CD4-positive, alpha-beta T cell treated with Interleukin-15 for 1 hour (primary cell): ENCODE measurements at regions not wholly inside any gene's neighbourhood (a gene's known extent, or its start where the extent isn't known, plus 50 kb on each side); places are given as distances from the start of the nearest gene placed in this dataset.

Experiments
- DNase-seq: peaks from one replicate; pipeline ENCODE4 v3.0.0-alpha.2; 2020

DNA sequence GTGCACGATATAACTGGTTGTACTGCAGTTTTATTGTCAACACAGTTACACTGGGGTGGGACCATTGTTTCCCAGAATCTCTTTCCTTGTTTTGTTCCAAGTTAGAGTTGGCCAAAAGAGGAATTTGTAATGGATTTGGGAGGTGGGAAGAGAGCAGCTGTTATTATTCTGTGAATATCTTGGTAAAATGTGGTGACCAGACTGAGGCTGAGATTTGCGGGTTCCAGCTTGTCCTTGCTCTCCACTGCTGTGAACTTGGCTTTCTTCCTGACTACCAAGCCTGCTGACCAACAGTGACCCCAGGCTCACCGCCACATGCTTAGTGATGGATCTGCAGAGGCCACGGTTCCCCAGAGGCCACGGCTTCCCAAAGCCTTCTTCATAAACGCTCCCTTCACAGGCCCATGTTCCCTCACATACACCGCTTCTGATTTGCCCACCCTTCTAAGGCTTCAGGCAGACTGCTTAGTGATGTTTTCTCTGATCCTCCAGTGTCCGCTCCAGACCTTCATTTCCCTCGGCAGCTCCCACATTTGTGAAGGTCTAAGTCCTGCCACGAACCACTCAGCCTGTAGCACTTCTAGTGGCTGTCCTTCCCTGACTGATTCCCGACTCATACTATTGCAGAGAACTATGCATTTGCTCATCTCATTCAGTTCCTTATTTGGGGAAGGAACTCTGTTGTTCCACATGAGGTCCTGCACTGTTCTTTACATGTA is 525.5 kb upstream of the RGMA start:
- no peak for DNase-seq

DNA sequence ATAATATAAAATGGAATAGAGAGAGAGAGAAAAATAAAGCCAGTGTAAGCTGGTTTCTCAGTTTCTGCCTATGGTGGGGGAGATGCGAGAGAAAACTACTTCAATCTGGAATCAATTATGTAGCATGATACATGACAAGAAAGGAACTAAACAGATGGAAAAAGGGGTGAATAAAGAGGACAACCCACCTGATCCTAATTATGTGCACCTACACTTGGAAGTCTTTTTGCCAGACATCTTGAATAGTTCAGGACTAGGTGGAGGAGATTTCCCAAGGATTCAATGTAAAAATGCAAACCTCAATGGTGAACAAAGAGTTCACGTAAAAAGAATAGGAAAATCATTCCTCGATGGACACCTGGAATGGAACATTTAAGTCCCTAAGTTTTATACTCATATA is 524.4 kb upstream of the RGMA start:
- DNase-seq = no peak

DNA sequence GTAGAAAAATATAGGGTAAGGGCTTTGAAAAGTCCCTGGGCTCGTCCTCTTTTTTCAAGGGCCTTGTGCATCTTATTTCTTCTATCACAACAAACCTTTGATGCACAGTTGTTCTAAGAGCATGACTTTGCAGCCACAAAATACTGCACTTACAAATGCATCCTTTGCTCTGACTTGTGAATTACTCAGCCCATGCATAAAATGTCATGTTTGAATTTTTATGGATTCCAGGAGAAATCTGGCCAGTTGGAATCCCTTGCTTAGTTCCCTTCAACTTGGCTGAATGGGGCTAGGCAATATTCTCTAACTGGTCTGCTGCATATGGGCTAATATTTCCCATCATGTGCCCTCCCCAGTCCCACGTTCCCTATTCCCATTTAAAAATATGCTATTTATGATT is 523.9 kb upstream of the RGMA start:
- DNase-seq = no peak

DNA sequence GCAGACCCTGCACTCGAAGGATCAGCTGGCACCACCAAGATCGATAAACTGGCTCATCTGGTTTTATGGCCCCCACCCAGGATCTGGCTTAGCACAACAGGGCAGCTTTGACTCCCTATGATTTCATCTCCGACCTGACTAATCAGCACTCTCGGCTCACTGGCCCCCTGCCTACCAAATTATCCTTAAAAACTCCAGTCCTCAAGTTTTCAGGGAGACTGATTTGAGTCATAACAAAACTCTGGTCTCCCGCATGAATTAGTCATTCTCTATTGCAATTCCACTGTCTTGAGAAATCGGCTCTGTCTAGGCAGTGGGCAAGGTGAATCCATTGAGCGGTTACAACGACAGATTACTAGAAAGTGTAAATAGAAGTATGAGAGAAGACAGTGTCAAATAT is 521.9 kb upstream of the RGMA start:
- no peak for DNase-seq

DNA sequence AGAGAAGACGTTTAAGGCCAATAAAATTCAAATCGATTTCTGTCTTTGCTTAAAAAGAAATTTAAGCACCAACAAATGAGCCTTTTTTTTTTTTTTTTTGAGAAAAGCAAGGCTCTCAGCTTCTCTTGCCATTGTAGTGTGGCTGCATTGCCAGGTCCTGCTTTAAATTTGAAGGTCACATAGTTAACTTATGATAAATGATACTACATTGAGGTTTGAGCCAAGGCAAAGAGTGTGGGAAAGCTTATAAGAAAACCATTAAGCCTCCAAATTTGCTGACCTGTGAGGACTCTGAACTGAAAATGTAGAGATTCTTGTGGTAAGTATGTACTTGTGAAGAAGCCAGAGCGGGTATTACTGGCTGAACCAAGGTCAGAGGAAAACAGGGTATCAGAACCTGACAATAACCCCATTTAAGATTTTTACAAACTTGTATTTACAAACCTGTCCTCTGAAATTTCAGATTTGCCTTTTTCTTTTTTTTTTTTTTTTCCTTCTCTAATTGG is 519.7 kb upstream of the RGMA start:
- DNase-seq = no peak

DNA sequence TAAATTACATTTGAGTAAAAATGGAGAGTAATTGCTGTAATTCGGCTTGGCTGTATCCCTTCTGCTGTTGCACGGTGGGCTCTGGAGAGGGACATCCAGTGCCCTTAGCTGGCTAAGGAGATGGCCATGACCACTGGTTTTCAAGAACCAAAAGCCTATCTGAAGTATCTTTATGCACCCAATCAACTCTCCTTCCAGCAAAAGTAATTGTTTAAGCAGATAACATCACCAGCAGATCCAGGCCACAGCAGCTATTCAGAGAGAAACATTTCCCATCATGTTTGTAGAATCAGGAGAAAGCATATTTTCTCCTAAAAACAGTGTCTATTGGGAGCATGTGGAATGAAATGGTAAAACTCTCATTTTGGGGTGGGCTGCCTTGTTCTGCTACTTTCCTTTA is 514.5 kb upstream of the RGMA start:
- DNase-seq = no peak

DNA sequence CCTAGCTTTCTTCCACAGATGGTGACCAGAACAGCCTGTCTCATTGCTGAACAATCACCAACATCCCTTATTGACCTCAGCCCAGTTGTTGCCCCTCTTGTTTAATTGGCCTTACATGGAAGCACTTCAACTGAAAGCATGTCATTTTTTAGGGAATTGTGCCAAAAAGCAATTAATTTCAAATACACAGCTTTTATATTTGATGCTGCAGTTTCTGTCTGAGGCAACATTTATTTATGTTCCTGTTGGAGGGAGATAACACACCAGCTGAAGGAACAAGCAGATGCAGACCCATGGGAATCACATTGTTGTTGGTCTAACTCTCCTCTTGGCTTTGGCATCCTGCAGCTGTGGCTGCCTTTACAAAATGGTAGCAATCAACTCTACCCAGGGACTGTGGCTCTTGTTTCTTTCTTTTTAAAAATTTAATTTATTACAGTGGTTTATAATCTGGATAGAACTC is 498.1 kb upstream of the RGMA start:
- DNase-seq = no peak

DNA sequence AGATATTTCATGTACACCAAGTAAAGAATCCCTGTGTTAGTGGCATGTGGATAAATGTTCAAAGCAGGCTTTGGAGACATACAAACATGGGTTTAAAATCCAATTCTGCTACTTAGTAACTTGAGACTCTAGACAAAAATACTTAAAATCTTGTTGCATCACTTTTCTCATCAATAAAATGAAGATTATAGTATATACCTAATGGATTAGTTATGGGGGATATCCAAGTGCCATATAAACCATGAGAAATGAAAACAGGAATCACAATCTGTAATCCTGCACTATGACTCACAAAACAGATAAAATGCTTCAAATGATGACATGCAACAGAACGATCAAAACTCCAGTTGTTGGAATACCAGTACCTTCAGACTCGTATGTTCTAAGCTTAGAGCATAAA is 496.0 kb upstream of the RGMA start:
- DNase-seq = no peak

DNA sequence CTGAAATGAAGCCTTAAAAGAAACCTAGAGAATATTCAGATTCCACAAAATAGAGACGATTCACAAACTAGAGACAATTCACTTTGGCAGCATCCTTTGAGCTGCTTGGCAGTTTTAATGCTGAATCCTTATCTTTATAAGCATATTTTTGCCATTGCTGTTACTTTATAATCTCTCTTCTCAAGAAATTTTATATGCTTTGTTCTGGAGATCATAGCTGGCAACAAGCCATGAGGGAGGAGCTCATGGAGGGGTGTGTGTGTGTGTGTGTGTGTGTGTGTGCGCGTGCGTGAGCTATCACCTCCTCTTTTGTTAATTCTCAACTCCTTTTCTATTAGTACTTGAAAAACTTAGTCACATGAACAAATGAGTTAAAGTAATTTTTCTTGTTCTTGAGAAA is 495.0 kb upstream of the RGMA start:
- DNase-seq = no peak

DNA sequence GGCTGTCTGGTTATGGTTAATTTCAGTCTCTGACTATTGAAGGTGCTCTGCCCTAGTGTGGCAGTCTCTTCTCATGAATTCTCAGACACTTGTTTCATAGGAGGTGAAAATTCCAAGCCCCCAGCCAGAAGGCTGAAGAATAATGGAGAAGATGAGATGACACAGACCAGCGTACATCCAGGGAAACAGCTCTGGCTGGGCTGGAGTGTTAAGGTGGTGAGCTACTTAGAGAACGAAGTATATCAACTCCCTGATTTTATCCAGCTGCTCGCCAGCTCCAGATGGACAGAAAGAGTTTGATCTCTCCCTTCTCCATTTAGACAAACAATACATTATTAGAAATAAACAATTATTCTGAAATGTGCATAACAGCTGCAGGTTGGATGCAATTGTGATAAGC is 494.5 kb upstream of the RGMA start:
- DNase-seq = no peak

DNA sequence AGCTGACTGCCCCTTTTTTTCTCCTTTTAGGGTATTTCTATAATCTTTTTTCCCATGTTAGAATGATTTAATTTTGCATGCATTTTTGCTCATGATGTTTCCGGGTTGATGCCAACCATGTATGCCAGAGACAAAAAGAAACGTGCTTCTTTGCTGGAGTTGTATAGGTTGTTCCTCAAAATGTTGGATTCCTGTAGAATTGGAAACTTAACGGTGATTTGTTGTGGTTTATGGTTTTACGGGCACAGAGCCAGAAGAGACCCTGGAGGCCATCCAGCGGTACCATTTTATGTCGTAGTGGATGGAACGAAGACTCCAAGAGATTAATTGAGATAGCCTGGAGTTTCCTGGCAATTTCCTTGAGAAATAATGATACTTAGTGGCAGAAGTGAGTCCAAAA is 481.5 kb upstream of the RGMA start:
- no peak for DNase-seq

DNA sequence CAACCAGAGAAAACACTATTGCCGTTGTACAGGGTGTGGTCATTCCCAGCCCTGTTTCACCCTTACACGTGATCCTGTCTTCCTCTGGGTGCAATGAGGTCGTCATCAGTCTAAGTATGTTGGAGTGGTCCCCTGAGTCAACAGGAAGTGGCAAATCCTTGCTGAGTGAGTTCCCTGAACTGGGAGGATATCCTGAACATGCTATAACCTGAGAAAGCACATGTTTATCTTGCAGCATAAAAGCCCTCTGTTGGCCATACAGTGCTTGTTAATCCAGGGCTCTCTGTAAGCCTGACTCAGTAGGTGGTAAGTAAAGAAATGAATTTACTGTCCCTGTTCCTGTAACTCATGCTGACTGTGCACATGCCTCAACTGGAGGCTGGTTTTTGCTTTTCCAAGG is 477.8 kb upstream of the RGMA start:
- DNase-seq = no peak

DNA sequence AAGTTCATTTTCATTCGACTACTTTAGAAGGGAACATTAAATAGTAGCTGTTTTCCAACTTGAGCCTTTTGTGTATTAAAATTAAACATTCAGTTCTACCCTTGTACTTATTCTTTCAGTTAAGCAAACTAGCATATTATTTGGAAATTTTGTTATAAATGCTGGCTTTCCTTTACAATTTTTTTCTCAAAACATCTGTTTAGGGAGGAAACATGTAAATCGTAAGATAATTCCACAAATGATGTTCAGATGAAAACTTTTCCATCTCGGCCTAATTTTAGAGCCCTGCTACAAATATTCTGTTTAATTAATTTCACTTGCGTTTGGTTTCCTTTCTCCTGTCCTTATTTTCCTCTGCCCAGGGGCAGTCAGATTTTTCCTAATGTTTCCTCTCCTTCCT is 476.2 kb upstream of the RGMA start:
- no peak for DNase-seq

DNA sequence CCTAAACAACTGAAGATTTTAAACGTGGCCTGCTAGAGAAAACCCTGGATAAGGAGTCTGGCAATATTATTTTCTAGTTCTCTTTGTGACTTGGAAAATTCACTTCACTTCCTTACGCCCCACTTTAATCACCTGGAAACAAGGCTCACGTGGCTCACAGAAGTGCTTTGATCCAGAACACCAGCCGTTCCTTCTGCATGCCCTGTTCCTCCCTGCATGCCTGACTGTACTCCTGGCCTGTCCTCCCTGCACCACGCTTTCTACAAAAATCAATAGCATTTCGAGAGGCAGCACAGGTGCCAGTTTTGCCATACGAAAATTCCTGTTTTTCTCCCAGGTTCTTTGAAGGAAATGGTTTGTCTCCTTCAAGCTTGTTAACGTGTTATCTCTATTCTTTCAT is 474.2 kb upstream of the RGMA start:
- DNase-seq = no peak

DNA sequence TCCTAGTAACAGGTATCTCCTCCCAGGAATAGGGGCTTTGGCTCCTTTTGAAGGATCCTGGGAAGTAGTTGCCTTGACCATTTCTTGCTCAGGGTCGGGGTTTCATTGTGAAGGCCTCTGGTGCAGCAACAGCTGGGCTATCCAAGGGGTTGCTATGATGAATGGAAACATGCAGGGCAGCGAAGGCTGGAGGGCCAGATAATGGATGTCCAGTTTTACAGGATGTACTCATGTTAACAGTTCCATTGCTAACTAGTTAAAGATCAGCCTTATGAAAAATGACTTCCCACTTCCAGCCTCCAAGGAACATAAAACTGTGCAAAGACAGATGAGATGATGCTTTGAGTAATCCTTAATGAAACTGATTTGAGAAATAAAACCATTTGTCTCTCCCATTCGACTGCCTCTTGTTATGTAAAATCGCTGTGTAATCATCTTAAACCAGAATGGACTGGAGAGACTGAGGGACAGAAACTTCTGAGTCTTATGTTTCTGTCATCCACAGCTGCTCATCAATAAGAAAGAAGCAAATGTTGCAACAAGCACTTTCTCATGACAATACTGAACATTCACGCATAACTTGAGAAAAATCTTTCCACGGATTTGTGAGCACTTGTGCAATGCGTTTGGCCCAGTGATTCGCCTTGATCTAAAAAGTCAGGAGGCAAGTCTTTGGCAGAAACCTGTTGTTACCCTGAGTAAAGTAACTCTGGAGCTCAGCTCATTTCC is 473.5 kb upstream of the RGMA start:
- no peak for DNase-seq

DNA sequence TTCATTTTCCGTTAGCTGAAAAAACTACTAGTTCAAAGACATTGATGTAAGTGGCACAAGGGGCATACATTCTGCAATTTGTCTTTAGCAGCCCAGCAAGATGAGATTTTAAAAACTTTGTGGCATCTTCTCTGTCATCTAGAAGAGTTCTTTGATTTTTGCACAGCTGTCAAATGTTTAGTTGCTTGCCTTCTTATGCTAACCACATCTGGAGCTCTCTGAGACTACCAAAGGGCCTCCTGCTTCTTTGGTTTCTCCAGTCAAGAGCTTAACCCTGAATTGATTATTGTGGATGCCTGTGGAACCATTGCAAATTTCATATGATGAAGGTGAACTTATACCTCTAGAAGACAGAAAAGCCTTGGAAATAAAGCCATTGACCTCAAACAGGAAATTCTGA is 468.7 kb upstream of the RGMA start:
- DNase-seq = no peak

DNA sequence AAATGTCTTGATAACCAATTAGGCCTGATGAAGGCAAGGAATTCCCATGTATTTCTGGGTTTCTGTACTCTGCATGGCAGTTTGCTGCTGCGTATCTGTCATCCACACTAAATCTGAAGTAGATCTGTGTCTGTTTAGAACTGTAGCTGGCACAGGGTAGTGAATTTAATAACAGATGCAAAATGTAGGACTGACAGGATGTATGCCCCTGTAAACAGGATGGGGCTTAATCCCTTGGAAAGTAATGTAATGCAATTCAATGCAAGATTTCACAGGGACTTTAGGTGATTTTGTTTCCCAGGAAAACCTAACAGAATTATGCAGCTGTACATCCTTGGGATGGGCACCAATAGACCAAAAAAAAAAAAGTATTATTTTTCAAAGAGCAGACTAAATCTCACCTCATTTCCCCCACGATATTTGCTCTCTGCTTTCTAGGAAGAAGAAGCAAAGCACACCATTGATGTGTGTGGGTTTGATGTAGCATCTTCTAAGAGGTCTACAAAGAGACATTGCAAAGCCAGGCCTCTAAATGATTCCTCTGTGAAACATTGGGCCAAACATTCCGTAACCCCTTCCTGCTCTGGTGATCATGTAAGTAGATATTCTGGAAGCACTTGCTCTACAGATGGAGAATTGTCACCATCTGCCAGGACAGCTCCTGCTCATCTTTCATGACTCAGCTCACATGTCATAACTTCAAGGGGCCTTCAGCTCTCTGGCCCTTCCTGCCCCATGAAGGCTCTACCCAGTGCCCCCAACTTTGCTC is 464.3 kb upstream of the RGMA start:
- DNase-seq = no peak

DNA sequence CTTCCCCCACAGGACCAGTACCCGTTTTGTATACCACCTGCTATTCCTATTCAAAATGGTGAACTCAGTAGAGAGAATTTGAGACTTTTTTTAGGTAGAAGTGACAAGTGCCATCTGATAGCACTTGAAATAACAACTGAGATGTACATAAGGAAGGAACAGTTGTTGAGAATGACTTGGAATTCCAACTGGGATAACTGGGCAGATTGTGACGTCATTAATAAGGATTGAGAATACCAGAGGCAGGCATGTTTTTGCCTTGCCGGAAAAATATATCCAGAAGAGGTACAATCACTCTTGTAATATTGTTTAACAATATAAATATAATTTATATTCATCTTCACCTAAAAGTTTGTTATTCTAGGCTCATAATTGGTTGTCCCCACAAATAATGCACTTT is 454.1 kb upstream of the RGMA start:
- DNase-seq = no peak

DNA sequence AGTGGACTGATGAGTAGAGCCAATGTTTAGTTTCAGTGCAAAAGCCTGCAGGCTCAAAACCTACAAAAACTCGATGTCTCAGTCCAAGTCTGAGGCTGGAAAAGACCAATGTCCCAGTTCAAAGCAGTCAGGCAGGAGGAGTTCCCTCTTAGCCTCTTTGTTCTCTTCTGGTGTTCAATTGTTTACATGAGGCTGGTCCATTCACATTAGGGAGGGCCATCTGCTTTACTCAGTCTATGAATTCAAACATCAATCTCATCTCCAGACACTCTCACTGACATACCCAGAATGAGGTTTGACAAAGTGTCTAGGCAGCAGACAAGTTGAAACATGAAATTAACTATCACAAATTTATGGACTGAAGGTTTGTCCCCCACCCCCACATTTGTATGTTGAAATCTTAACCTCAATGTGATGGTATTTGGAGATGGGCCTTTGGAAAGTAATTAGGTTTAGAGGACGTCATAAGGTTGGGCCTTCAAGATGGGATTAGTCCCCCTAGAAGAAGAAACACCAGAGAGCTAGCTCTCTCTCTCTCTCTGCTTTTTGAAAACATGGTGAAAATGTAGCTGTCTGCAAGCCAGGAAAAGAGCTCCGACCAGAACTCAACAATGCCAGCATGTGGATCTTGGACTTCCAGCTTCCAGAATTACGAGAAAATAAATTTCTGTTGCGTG is 438.5 kb upstream of the RGMA start:
- DNase-seq = no peak

DNA sequence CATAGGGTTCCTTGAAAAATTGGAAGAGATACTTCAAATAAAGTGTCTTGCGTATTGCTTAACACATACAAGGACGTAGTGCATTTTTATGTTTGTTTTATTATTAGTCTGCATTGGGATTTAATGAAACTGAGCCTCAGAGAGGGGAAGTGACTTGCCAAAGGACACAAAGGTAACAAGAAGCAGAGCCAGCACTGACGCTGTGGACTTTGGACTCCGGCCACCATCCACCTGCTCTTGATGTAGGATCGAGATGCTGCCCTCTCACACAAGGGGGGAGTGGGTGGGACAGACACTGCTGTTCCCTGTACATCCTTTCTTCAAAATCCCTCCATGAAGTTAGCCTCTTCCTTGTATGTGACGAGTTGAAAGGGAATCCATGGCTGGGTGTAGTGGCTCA is 435.4 kb upstream of the RGMA start:
- no peak for DNase-seq

DNA sequence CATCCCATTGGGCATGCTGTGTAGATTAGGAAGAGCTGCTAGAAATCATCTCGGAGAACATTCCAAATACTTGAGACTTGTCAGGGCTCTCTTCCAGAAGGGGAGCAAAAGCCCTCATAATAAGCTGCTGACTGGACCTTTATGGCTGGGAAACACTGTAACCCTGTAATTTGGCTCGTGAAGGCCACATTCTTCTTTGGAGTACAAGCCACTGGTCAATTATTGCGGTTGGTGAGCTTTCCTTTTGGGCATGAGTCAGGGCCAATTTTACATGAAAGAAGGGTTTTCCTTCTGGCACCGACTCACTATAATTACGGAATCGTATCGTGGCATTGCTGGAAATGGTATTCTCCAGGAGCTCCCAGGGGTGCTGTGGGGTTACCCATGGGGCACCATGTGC is 434.5 kb upstream of the RGMA start:
- no peak for DNase-seq

DNA sequence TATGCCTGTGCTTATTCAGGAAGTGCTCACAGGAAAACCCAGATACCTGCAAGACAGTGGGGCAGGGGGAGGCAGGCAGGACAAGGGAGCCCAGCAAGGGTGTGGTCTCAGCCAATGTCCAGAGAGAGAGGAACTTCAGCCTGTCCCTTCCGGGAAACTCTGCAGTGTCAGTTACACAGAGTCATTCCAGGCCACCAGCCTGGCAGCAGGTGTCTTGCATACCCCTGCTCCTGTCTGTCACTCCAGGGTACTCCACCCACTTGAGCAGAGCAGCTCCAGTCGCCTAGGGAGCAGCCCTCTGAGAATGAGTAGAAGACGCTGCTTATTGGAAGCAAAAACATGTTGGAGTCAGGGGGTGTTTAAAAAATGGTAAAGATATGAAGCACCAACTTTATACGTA is 431.2 kb upstream of the RGMA start:
- no peak for DNase-seq

DNA sequence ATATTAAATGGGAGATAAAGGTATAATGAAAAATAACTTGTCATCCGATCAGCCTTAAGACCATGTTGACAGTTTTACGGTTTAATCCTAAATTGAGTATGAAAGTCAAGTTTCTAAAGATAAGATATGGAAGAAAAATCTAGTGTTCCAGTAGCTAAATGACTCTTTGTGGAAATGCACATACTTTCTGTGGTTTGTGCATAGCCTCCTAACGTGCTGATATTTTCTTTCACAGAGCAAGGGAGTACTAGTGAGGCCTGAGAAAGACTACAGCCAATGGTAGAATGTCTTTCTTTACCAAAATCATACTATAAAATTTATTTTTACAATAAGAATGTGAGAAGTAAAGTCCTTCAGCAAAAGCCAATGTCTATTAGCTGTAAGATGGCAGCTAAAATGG is 430.6 kb upstream of the RGMA start:
- DNase-seq = no peak
